ENCODE measurements at regions not wholly inside any gene's neighbourhood (a gene's known extent, or its start where the extent isn't known, plus 50 kb on each side); places are given as distances from the start of the nearest gene placed in this dataset.

- H3K4me3 ChIP-seq, result no peak overlapping the region
- no peak overlapping the region for H3K27ac ChIP-seq
- no peaks in the 10 kb centered on the region for H3K4me1 ChIP-seq
- no peaks in the 10 kb centered on the region for H3K9me3 ChIP-seq
- H3K27me3 ChIP-seq, result no peaks in the 10 kb centered on the region
- no peak for TF ChIP-seq POLR2AphosphoS5 (IDR thresholded peaks at IDR 0.05)
- TF ChIP-seq EP300 (IDR thresholded peaks at IDR 0.05), result no peak
- no peak for TF ChIP-seq POLR2A (IDR thresholded peaks at IDR 0.05)
- TF ChIP-seq, protein P1, sequence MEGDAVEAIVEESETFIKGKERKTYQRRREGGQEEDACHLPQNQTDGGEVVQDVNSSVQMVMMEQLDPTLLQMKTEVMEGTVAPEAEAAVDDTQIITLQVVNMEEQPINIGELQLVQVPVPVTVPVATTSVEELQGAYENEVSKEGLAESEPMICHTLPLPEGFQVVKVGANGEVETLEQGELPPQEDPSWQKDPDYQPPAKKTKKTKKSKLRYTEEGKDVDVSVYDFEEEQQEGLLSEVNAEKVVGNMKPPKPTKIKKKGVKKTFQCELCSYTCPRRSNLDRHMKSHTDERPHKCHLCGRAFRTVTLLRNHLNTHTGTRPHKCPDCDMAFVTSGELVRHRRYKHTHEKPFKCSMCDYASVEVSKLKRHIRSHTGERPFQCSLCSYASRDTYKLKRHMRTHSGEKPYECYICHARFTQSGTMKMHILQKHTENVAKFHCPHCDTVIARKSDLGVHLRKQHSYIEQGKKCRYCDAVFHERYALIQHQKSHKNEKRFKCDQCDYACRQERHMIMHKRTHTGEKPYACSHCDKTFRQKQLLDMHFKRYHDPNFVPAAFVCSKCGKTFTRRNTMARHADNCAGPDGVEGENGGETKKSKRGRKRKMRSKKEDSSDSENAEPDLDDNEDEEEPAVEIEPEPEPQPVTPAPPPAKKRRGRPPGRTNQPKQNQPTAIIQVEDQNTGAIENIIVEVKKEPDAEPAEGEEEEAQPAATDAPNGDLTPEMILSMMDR (IDR thresholded peaks at IDR 0.05), result no peak
- no peak for ATAC-seq
- no peaks in the 10 kb centered on the region for H3K36me3 ChIP-seq
These were observed 1063.4 kb upstream of the CHAC2 start for GRCh38 chr2:52704251-52704650.

- no peak overlapping the region for H3K4me3 ChIP-seq
- no peaks in the 10 kb centered on the region for H3K36me3 ChIP-seq
- no peaks in the 10 kb centered on the region for H3K9me3 ChIP-seq
- H3K27me3 ChIP-seq, result no peaks in the 10 kb centered on the region
- no peak for TF ChIP-seq EP300 (IDR thresholded peaks at IDR 0.05)
- TF ChIP-seq, protein P1 (IDR thresholded peaks at IDR 0.05), result no peak
- TF ChIP-seq POLR2AphosphoS5 (IDR thresholded peaks at IDR 0.05), result no peak
- no peak for TF ChIP-seq POLR2A (IDR thresholded peaks at IDR 0.05)
- 77 to 81% methylated on average over 4 of the region's 4 CpGs for WGBS, 2 donors (ENCODE audit: low coverage in 1 of 2)
- no peak for ATAC-seq
- no peaks in the 10 kb centered on the region for H3K4me1 ChIP-seq
- H3K27ac ChIP-seq, result no peak overlapping the region
These were observed 1064.6 kb upstream of the CHAC2 start for GRCh38 chr2:52703004-52703403.

DNA sequence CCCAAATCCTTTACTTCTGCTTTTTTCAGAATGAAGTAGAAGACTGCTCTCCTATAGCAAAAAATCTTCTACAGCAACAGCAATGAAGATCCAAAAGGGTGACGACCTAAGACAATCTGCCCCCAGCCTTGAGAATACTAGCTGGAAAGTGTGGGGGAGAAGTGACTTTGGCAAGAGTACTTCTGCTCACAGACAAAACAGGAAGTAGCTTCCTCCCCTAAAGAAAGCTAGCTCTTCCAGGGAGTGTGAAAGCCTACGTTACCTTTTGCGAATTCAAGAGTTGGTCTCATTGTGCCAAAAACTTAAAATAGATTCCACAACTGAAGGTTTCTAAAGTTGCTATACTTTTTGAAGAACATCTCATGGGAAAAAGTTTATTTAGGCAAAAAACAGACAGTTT lies 1069.2 kb upstream of the CHAC2 start:
- Histone ChIP-seq H3K9me3 (no peaks in the 10 kb centered on the region), H3K4me3 (no peak overlapping the region), H3K36me3 (no peaks in the 10 kb centered on the region), H3K27ac (no peak overlapping the region), H3K27me3 (no peaks in the 10 kb centered on the region), H3K4me1 (no peaks in the 10 kb centered on the region)
- TF ChIP-seq EP300 (IDR thresholded peaks at IDR 0.05), result no peak
- no peak for TF ChIP-seq POLR2A (IDR thresholded peaks at IDR 0.05)
- TF ChIP-seq POLR2AphosphoS5 (IDR thresholded peaks at IDR 0.05), result no peak
- TF ChIP-seq, protein P1 (IDR thresholded peaks at IDR 0.05), result no peak
- WGBS, 2 donors (ENCODE audit: low coverage in 1 of 2), result 50 to 70% methylated on average over 2 to 3 of the region's 3 CpGs
- ATAC-seq, result no peak

DNA sequence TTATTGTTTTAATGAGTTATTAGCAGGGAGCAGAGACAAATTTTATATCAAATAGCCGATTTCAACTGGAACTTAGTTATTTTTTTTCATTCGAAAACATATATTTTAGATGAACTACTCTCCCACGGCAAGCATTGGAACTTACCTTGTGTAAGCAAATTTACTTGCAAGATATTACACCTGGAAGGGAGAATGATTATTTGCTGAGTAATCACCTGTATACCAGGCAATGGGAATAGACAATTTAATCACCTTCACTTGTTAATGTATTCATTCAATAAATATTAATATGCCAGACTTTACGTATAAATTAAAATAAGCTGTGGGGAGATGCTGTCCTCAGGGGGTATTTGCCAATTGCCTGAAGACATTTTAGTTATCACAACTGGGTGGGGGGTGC lies 1069.9 kb upstream of the CHAC2 start:
- Histone ChIP-seq H3K36me3 (no peaks in the 10 kb centered on the region), H3K9me3 (no peaks in the 10 kb centered on the region), H3K27ac (no peak overlapping the region), H3K4me1 (no peaks in the 10 kb centered on the region), H3K4me3 (no peak overlapping the region), H3K27me3 (no peaks in the 10 kb centered on the region)
- 92 to 93% methylated on average over 4 of the region's 4 CpGs for WGBS, 2 donors (ENCODE audit: low coverage in 1 of 2)
- no peak for ATAC-seq
- TF ChIP-seq POLR2A (IDR thresholded peaks at IDR 0.05) (no peak), POLR2AphosphoS5 (IDR thresholded peaks at IDR 0.05) (no peak), EP300 (IDR thresholded peaks at IDR 0.05) (no peak)
- TF ChIP-seq, protein P1 (IDR thresholded peaks at IDR 0.05), result no peak

DNA sequence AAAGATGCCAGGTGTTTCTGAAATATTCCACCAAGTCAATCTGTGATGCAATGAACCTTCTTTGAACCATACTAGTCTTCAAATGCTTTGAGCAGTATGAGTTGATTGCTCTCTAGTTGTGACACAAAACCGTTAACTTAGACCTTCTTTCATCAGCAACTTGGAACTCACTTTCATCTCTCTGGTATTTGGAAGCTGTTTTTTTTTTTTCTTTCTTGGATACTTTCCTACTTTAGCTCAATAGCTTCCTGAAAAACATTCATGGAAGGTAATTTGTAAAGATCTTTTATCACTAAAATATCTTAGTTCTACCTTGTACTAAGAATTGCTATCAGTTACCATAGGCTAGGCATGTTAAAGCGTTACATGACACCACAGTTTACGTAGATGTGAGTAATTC lies 1071.9 kb upstream of the CHAC2 start:
- ATAC-seq, result no peak
- Histone ChIP-seq H3K27me3 (no peaks in the 10 kb centered on the region), H3K4me3 (no peak overlapping the region), H3K9me3 (no peaks in the 10 kb centered on the region), H3K36me3 (no peaks in the 10 kb centered on the region), H3K27ac (no peak overlapping the region), H3K4me1 (no peaks in the 10 kb centered on the region)
- 74 to 75% methylated on average over 3 of the region's 3 CpGs for WGBS, 2 donors (ENCODE audit: low coverage in 1 of 2)
- TF ChIP-seq, protein P1 (IDR thresholded peaks at IDR 0.05), result no peak
- TF ChIP-seq POLR2AphosphoS5 (IDR thresholded peaks at IDR 0.05), result no peak
- no peak for TF ChIP-seq EP300 (IDR thresholded peaks at IDR 0.05)
- TF ChIP-seq POLR2A (IDR thresholded peaks at IDR 0.05), result no peak
